A673 (cell line): ENCODE measurements at regions not wholly inside any gene's neighbourhood (a gene's known extent, or its start where the extent isn't known, plus 50 kb on each side); places are given as distances from the start of the nearest gene placed in this dataset.

ENCODE experiments used
- BruUV-seq: library from RNA; stranded (reverse); fragments of 400-500 nt; replicated peaks from 2 replicates; lab custom pipeline; 2021; lab: Mats Ljungman, UMichigan
- CTCF ChIA-PET: fragments of 300-600 bp; sonication (Branson Sonifier 250); formaldehyde crosslinking; loops from one replicate; lab custom pipeline; 2022; ENCODE audit warnings: antibody characterized with exemption; lab: Charles Lee
- POLR2A ChIA-PET: fragments of 300-600 bp; sonication (Branson Sonifier 250); formaldehyde crosslinking; loops from one replicate; lab custom pipeline; 2022; ENCODE audit warnings: antibody characterized with exemption; ENCODE audit not compliant: low non-redundant PET; lab: Charles Lee
- DNase-seq: peaks from one replicate; pipeline ENCODE4 v3.0.0-alpha.2; 2015; ENCODE audit warnings: low spot score
- H3K27ac ChIP-seq: fragments of 200-600 bp; sonication (generic); 2 replicates; pipeline ENCODE4 v1.5.1; 2016; ENCODE audit warnings: mixed run types, low read depth, mild to moderate bottlenecking, mixed read lengths, antibody characterized with exemption, low read length; ENCODE audit not compliant: poor library complexity, severe bottlenecking
- H3K27me3 ChIP-seq: fragments of 200-600 bp; sonication (generic); replicated peaks from 2 replicates; pipeline ENCODE4 v1.6.1; 2017; ENCODE audit warnings: mixed run types, low read depth, mild to moderate bottlenecking, mixed read lengths, antibody characterized with exemption, low read length; ENCODE audit not compliant: insufficient read depth, poor library complexity
- H3K36me3 ChIP-seq: fragments of 200-600 bp; sonication (generic); 2 replicates; pipeline ENCODE4 v1.6.1; 2016; ENCODE audit warnings: mixed run types, mild to moderate bottlenecking, mixed read lengths, antibody characterized with exemption, low read length; ENCODE audit not compliant: insufficient read depth, poor library complexity, severe bottlenecking
- H3K4me1 ChIP-seq: fragments of 200-600 bp; sonication (generic); 2 replicates; pipeline ENCODE4 v1.6.1; 2017; ENCODE audit warnings: mixed run types, mild to moderate bottlenecking, mixed read lengths, antibody characterized with exemption, low read length; ENCODE audit not compliant: insufficient read depth, poor library complexity, severe bottlenecking
- H3K4me3 ChIP-seq: fragments of 200-600 bp; sonication (generic); 2 replicates; pipeline ENCODE4 v1.5.1; 2016; ENCODE audit warnings: low read depth, mixed run types, mild to moderate bottlenecking, mixed read lengths, low read length; ENCODE audit not compliant: poor library complexity, severe bottlenecking
- H3K9me3 ChIP-seq: fragments of 200-600 bp; sonication (generic); 2 replicates; pipeline ENCODE4 v1.6.1; 2016; ENCODE audit warnings: mixed run types, low read depth, mild to moderate bottlenecking, mixed read lengths, antibody characterized with exemption, low read length; ENCODE audit not compliant: poor library complexity, severe bottlenecking
- CTCF ChIP-seq: fragments of 300-800, 200-600 bp; sonication (generic); conservative IDR thresholded peaks from 2 replicates; pipeline ENCODE4 v1.5.1; 2017; ENCODE audit warnings: low read depth, mild to moderate bottlenecking, antibody characterized with exemption, low read length, moderate library complexity, mixed read lengths
- EZH2 ChIP-seq: fragments of 200-600 bp; sonication (generic); IDR thresholded peaks from 2 replicates; pipeline ENCODE4 v1.6.1; 2017; ENCODE audit warnings: borderline replicate concordance, low read depth, mild to moderate bottlenecking, mixed read lengths, antibody characterized with exemption, low read length; ENCODE audit not compliant: poor library complexity, severe bottlenecking
- intact Hi-C: fragments of 100-400 bp; cut with micrococcal nuclease; formaldehyde crosslinking; loops from one replicate; pipeline ENCODE4 v1.10.0; 2022; ENCODE audit not compliant: unreplicated experiment

- POLR2A ChIA-PET: no interaction called here
- TF ChIP-seq EZH2 (no peak), CTCF (no peak)
Measured at GRCh38 chr5:118723021-118723338, 265.4 kb downstream of the DTWD2 start.

GRCh38 chr5:118722122-118723020 is 266.0 kb downstream of the DTWD2 start:
- no peak for DNase-seq
- CTCF ChIA-PET: no interaction called here

More at GRCh38 chr5:118723021-118723338, 265.4 kb downstream of the DTWD2 start:
- Histone ChIP-seq H3K27me3 (no peaks in the 10 kb centered on the region), H3K4me3 (no peak overlapping the region), H3K9me3 (no peaks in the 10 kb centered on the region), H3K4me1 (no peaks in the 10 kb centered on the region), H3K27ac (no peak overlapping the region), H3K36me3 (no peaks in the 10 kb centered on the region)
- no TSS peak for BruUV-seq
- no peak for DNase-seq
- intact Hi-C loops: no loop called here
- CTCF ChIA-PET: no interaction called here

GRCh38 chr5:118711727-118712126 is 276.6 kb downstream of the DTWD2 start:
- no peaks in the 10 kb centered on the region for H3K4me1 ChIP-seq
- POLR2A ChIA-PET: no interaction called here
- H3K9me3 ChIP-seq: no peaks in the 10 kb centered on the region
- intact Hi-C loops: no loop called here
- no peaks in the 10 kb centered on the region for H3K36me3 ChIP-seq
- no peak for DNase-seq
- no peak for TF ChIP-seq EZH2
- no peak for TF ChIP-seq CTCF
- no peak overlapping the region for H3K27ac ChIP-seq
- no TSS peak for BruUV-seq
- CTCF ChIA-PET: no interaction called here
- H3K27me3 ChIP-seq: no peaks in the 10 kb centered on the region
- H3K4me3 ChIP-seq: no peak overlapping the region

More at GRCh38 chr5:118722122-118723020, 266.0 kb downstream of the DTWD2 start:
- H3K4me1 ChIP-seq: no peaks in the 10 kb centered on the region
- no peak overlapping the region for H3K4me3 ChIP-seq
- no peaks in the 10 kb centered on the region for H3K27me3 ChIP-seq
- POLR2A ChIA-PET: no interaction called here
- no peaks in the 10 kb centered on the region for H3K36me3 ChIP-seq
- no peak overlapping the region for H3K27ac ChIP-seq
- TF ChIP-seq EZH2 (no peak), CTCF (no peak)
- intact Hi-C loops: no loop called here
- BruUV-seq: no TSS peak
- no peaks in the 10 kb centered on the region for H3K9me3 ChIP-seq
